ENCODE measurements at regions not wholly inside any gene's neighbourhood (a gene's known extent, or its start where the extent isn't known, plus 50 kb on each side); places are given as distances from the start of the nearest gene placed in this dataset.
"Not testable (repeated sequence)": the region's sequence is repeated elsewhere in the genome, so short reads cannot be mapped to it uniquely, and the experiment has no call there.

GRCh38 chr20:52312132-52312729 lies 120.7 kb upstream of the ZFP64 start:
- peak in 1 of 2 donors; percentile 11 for DNase-seq (ENCODE audit: low read depth in 2 of 2)

- DNase-seq (ENCODE audit: low read depth in 2 of 2) = no peak
Measured at GRCh38 chr20:52311209-52311794, 119.7 kb upstream of the ZFP64 start.

- no peak for DNase-seq (ENCODE audit: low read depth in 2 of 2)
Measured at GRCh38 chr20:52309181-52309580, 117.6 kb upstream of the ZFP64 start.

GRCh38 chr20:52306477-52306876 lies 114.9 kb upstream of the ZFP64 start:
- DNase-seq (ENCODE audit: low read depth in 2 of 2) = no peak

- DNase-seq (ENCODE audit: low read depth in 2 of 2) = peak in 1 of 2 donors; percentile 9
Measured at GRCh38 chr20:52305858-52306257, 114.3 kb upstream of the ZFP64 start.

GRCh38 chr20:52305024-52305645 lies 113.6 kb upstream of the ZFP64 start:
- DNase-seq (ENCODE audit: low read depth in 2 of 2) = no peak

GRCh38 chr20:52303281-52303950 lies 111.8 kb upstream of the ZFP64 start:
- DNase-seq (ENCODE audit: low read depth in 2 of 2) = peak in 1 of 2 donors; percentile 28

GRCh38 chr20:52302736-52303135 lies 111.2 kb upstream of the ZFP64 start:
- no peak for DNase-seq (ENCODE audit: low read depth in 2 of 2)

- not testable (repeated sequence) for DNase-seq (ENCODE audit: low read depth in 2 of 2)
Measured at GRCh38 chr20:52302051-52302450, 110.5 kb upstream of the ZFP64 start.

- DNase-seq (ENCODE audit: low read depth in 2 of 2) = no peak
Measured at GRCh38 chr20:52295556-52295955, 104.0 kb upstream of the ZFP64 start.

- no peak for DNase-seq (ENCODE audit: low read depth in 2 of 2)
Measured at GRCh38 chr20:52294106-52294628, 102.6 kb upstream of the ZFP64 start.

GRCh38 chr20:52291109-52291508 lies 99.5 kb upstream of the ZFP64 start:
- DNase-seq (ENCODE audit: low read depth in 2 of 2) = no peak

GRCh38 chr20:52290569-52290968 lies 99.0 kb upstream of the ZFP64 start:
- DNase-seq (ENCODE audit: low read depth in 2 of 2) = no peak

GRCh38 chr20:52289956-52290565 lies 98.5 kb upstream of the ZFP64 start:
- no peak for DNase-seq (ENCODE audit: low read depth in 2 of 2)

- no peak for DNase-seq (ENCODE audit: low read depth in 2 of 2)
Measured at GRCh38 chr20:52280407-52280806, 88.8 kb upstream of the ZFP64 start.

GRCh38 chr20:52279706-52280105 lies 88.1 kb upstream of the ZFP64 start:
- DNase-seq (ENCODE audit: low read depth in 2 of 2) = no peak

GRCh38 chr20:52275181-52275691 lies 83.7 kb upstream of the ZFP64 start:
- no peak for DNase-seq (ENCODE audit: low read depth in 2 of 2)

- no peak for DNase-seq (ENCODE audit: low read depth in 2 of 2)
Measured at GRCh38 chr20:52270696-52271095, 79.1 kb upstream of the ZFP64 start.

- no peak for DNase-seq (ENCODE audit: low read depth in 2 of 2)
Measured at GRCh38 chr20:52270001-52270606, 78.5 kb upstream of the ZFP64 start.

GRCh38 chr20:52269321-52269720 lies 77.7 kb upstream of the ZFP64 start:
- DNase-seq (ENCODE audit: low read depth in 2 of 2) = no peak

GRCh38 chr20:52268184-52268749 lies 76.7 kb upstream of the ZFP64 start:
- no peak for DNase-seq (ENCODE audit: low read depth in 2 of 2)

Data from stimulated activated CD8-positive, alpha-beta memory T cell treated with anti-CD3 and anti-CD28 coated beads, Interleukin-2, amount 100 ng/mL, for 48 hours (primary cell).